H1 (cell line): ENCODE measurements at regions not wholly inside any gene's neighbourhood (a gene's known extent, or its start where the extent isn't known, plus 50 kb on each side); places are given as distances from the start of the nearest gene placed in this dataset.

Source experiments
- BACH1 ChIP-seq: IDR thresholded peaks from 2 replicates; pipeline ENCODE4 v1.6.1; 2012; ENCODE audit warnings: low read length, improper control_type of control experiment
- CHD1 ChIP-seq: IDR thresholded peaks from 2 replicates; pipeline ENCODE4 v1.6.1; 2012; ENCODE audit warnings: low read depth, low read length, improper control_type of control experiment
- CTCF ChIP-seq, 3 experiments: IDR thresholded peaks; 1 replicate in 2 of 3; 2 replicates in 1 of 3; pipeline versions ENCODE4 v1.5.1 to v1.6.1; 2011; ENCODE audit warnings: low read length in 3 of 3, mild to moderate bottlenecking in 3 of 3, inconsistent platforms in 2 of 3, low read depth in 1 of 3, moderate library complexity in 1 of 3; ENCODE audit not compliant: insufficient read depth in 1 of 3; ENCODE audit errors: control extremely low read depth in 1 of 3
- FOSL1 ChIP-seq: IDR thresholded peaks from 2 replicates; pipeline ENCODE4 v1.6.1; 2011; ENCODE audit warnings: mild to moderate bottlenecking, low read depth, low read length, moderate library complexity; ENCODE audit not compliant: insufficient read depth
- GTF2F1 ChIP-seq: IDR thresholded peaks from 2 replicates; pipeline ENCODE4 v1.6.1; 2012; ENCODE audit warnings: low read depth, low read length, improper control_type of control experiment, borderline replicate concordance
- HDAC2 ChIP-seq, 2 experiments: fragments of 300-600 bp in 1 of 2; sonication (generic) in 1 of 2; IDR thresholded peaks; 2 replicates each; pipeline ENCODE4 v1.6.1; 2011 to 2012; ENCODE audit warnings: low read depth in 2 of 2, low read length in 2 of 2, mild to moderate bottlenecking in 2 of 2, moderate library complexity in 2 of 2, borderline replicate concordance in 1 of 2, inconsistent platforms in 1 of 2
- JUND ChIP-seq: IDR thresholded peaks from 2 replicates; pipeline ENCODE4 v1.6.1; 2011; ENCODE audit warnings: mild to moderate bottlenecking, improper control_type of control experiment, low read length
- SP4 ChIP-seq: IDR thresholded peaks from 2 replicates; pipeline ENCODE4 v1.6.1; 2012; ENCODE audit warnings: low read length, inconsistent platforms
- SUZ12 ChIP-seq: fragments of 200-600 bp; sonication (generic); IDR thresholded peaks from 2 replicates; pipeline ENCODE4 v1.6.1; 2012; ENCODE audit warnings: mild to moderate bottlenecking, inconsistent platforms, low read length, moderate library complexity, mixed read lengths
- TAF1 ChIP-seq: IDR thresholded peaks from 2 replicates; pipeline ENCODE4 v1.6.1; 2011; ENCODE audit warnings: mild to moderate bottlenecking, low read depth, low read length
- TCF12 ChIP-seq: IDR thresholded peaks from 2 replicates; pipeline ENCODE4 v1.6.1; 2011; ENCODE audit warnings: low read depth, mild to moderate bottlenecking, low read length

- no peak for TF ChIP-seq SP4
- no peak for TF ChIP-seq TCF12
- TF ChIP-seq GTF2F1, result no peak
- no peak for TF ChIP-seq JUND
- TF ChIP-seq TAF1, result no peak
- TF ChIP-seq SUZ12, result no peak
- no peak for TF ChIP-seq CHD1
- no peak for TF ChIP-seq HDAC2 (IDR thresholded peaks at IDR 0.05; ENCODE audit: borderline replicate concordance in 1 of 2, low read depth in 2 of 2, low read length in 2 of 2)
- TF ChIP-seq FOSL1, result no peak
- no peak for TF ChIP-seq CTCF (IDR thresholded peaks at IDR 0.05; ENCODE audit: control extremely low read depth in 1 of 3, insufficient read depth in 1 of 3, low read depth in 1 of 3, low read length in 3 of 3)
- no peak for TF ChIP-seq BACH1
These were observed 141.6 kb upstream of the GDF10 start (continued) for GRCh38 chr10:47158116-47159071.
